ENCODE measurements at regions not wholly inside any gene's neighbourhood (a gene's known extent, or its start where the extent isn't known, plus 50 kb on each side); places are given as distances from the start of the nearest gene placed in this dataset.

DNA sequence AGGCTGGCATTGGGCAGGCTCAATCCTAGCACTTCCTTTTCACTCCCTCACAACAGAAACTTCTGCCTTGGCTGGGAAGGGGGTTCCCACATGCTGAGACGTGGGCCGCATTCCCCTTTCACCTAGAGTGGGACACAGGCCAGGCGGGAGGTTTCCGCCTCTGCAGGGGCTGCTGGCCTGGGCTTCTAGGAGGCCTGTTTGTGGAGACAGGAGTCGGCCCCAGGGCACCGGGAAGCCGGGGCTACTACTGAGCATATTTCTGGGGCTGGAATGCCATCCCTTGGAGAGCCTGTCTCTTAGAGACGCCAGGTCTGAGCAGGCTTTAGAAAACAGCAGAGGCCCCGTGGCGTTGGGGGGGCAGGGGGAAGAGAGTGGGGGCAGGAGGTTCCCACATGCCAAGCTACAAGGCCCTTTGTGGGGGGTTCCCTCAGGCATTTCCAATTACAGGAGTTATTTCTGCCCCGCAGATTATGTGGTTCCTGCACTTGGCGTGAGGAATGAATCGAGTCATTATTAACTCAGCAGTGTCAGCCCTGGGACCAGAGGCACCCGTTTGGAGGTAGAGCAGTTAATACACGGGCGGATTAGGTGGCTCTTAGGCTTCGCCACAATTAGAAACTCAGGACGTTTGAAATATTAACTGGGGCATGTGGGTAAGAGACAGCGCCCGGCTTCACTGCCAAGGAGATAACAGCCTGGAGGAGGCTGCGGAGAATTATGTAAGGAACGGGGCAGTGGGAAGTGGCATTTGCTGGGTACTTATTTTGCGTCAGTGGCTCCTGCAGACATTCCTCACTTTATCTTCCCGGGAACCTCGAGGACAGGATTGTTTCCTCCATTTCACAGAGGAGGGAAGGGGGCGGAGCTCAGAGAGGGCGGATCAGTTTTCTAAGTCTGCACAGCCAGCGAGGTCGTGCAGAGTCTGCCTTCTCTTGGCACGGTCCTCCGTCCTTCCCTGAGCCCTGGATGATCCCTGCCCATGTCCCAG, 162.5 kb downstream of the MAF start:
- no peak for DNase-seq (ENCODE audit: low spot score)
- peak; percentile 60 for ATAC-seq (ENCODE audit: low FRiP score)
- no peak for TF ChIP-seq CTCF (IDR thresholded peaks at IDR 0.05)

DNA sequence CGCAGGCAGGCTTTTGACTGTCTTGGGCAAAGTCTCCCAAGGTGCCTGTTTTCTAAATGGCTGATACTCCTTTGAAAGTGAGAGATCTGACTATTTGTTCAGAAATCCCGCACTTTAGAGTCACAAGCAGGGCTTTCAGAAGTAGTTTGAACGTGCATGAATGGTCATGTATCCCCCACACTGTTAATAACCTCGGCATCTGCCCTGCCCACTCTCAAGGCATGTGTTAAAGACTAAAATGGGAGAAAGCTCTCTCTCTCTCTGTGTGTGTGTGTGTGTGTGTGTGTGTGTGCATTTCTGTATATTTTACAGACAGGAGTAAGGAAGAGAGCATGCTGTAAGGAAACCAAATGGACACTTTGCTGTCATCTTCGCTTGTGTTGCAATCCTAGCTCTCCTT, 163.7 kb downstream of the MAF start:
- ATAC-seq (ENCODE audit: low FRiP score) (no peak), DNase-seq (ENCODE audit: low spot score) (no peak)
- no peak for TF ChIP-seq CTCF (IDR thresholded peaks at IDR 0.05)

GRCh38 chr16:79434771-79435170, 165.8 kb downstream of the MAF start:
- ATAC-seq (ENCODE audit: low FRiP score) (no peak), DNase-seq (ENCODE audit: low spot score) (no peak)
- TF ChIP-seq CTCF (IDR thresholded peaks at IDR 0.05): no peak

- TF ChIP-seq CTCF (IDR thresholded peaks at IDR 0.05): no peak
- DNase-seq (ENCODE audit: low spot score) (no peak), ATAC-seq (ENCODE audit: low FRiP score) (no peak)
These were observed 166.4 kb downstream of the MAF start for GRCh38 chr16:79434092-79434491.

DNA sequence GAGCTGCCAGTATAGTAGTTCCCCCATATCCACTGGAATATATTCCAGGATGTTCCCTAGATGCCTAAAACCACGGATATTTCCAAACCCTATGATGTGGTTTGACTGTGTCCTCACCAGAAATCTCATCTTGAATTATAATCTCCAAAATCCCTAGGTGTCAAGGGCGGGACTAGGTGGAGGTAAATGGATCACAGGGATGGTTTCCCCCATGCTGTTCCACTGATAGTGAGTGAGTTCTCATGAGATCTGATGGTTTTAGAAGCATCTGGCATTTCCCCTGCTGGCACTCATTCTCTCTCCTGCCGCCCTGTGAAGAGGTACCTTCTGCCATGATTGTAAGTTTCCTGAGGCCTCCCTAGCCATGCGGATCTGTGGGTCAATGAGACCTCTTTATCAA, 168.6 kb downstream of the MAF start:
- no peak for TF ChIP-seq CTCF (IDR thresholded peaks at IDR 0.05)
- DNase-seq (ENCODE audit: low spot score): no peak
- ATAC-seq (ENCODE audit: low FRiP score): no peak

DNA sequence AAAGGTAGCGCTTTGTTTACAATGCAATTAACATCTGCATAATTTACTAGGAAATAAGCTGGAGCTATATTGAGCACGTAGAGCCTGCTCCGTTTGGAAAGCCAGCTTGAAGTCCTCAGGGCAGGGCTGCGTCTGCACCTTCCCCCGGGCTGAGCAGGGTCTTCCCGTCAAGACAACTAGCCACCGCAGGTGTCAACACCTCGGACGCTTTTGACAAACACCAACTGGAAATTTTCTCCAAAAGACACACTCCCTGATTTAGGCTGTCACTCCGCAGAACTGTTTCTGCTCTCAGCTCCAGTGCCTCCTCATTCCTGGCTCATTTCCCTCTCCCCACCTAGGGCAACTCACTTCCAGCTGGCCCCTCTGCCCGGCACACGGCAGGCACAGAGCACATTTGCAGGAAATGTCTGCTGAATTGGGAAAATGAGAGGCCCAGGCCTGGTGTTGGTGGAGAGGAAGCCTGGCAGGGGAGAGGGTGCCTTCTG, 170.3 kb downstream of the MAF start:
- no peak for DNase-seq (ENCODE audit: low spot score)
- no peak for ATAC-seq (ENCODE audit: low FRiP score)
- no peak for TF ChIP-seq CTCF (IDR thresholded peaks at IDR 0.05)
